Hepatocyte (in vitro differentiated cells): ENCODE measurements at regions not wholly inside any gene's neighbourhood (a gene's known extent, or its start where the extent isn't known, plus 50 kb on each side); places are given as distances from the start of the nearest gene placed in this dataset.

ENCODE experiments used
- DNase-seq: peaks from one replicate; pipeline ENCODE4 v3.0.0-alpha.2; 2016; ENCODE audit warnings: low spot score
- H2AFZ ChIP-seq: fragments of 200-600 bp; sonication (generic); 2 replicates; pipeline ENCODE4 v1.6.0; 2016; ENCODE audit warnings: antibody characterized with exemption, mild to moderate bottlenecking
- H3K27ac ChIP-seq: fragments of 200-600 bp; sonication (generic); 2 replicates; pipeline ENCODE4 v1.5.1; 2016; ENCODE audit warnings: mild to moderate bottlenecking
- H3K27me3 ChIP-seq: fragments of 200-600 bp; sonication (generic); 2 replicates; pipeline ENCODE4 v1.6.1; 2016
- H3K36me3 ChIP-seq: fragments of 200-600 bp; sonication (generic); replicated peaks from 2 replicates; pipeline ENCODE4 v1.5.1; 2016; ENCODE audit warnings: low read depth; ENCODE audit not compliant: insufficient read depth
- H3K4me1 ChIP-seq: fragments of 200-600 bp; sonication (generic); 2 replicates; pipeline ENCODE4 v1.5.1; 2016; ENCODE audit warnings: mild to moderate bottlenecking, moderate library complexity; ENCODE audit not compliant: insufficient read depth
- H3K4me2 ChIP-seq: fragments of 200-600 bp; sonication (generic); 2 replicates; pipeline ENCODE4 v1.6.0; 2016
- H3K4me3 ChIP-seq: fragments of 200-600 bp; sonication (generic); 2 replicates; pipeline ENCODE4 v1.5.1; 2016; ENCODE audit warnings: mild to moderate bottlenecking
- H3K79me2 ChIP-seq: fragments of 200-600 bp; sonication (generic); 2 replicates; pipeline ENCODE4 v1.6.0; 2017; ENCODE audit warnings: mild to moderate bottlenecking
- H3K9me2 ChIP-seq: fragments of 200-600 bp; sonication (generic); replicated peaks from 2 replicates; pipeline ENCODE4 v1.6.0; 2017; ENCODE audit warnings: mild to moderate bottlenecking; ENCODE audit not compliant: insufficient read depth
- H3K9me3 ChIP-seq: fragments of 200-600 bp; sonication (generic); 2 replicates; pipeline ENCODE4 v1.5.1; 2016; ENCODE audit warnings: low read depth, mild to moderate bottlenecking
- H4K20me1 ChIP-seq: fragments of 200-600 bp; sonication (generic); 2 replicates; pipeline ENCODE4 v1.6.0; 2016; ENCODE audit warnings: mild to moderate bottlenecking; ENCODE audit not compliant: insufficient read depth, poor library complexity, severe bottlenecking
- CTCF ChIP-seq: fragments of 200-600 bp; sonication (generic); IDR thresholded peaks from 2 replicates; pipeline ENCODE4 v1.5.1; 2016; ENCODE audit warnings: antibody characterized with exemption, mild to moderate bottlenecking; ENCODE audit not compliant: poor library complexity
- EZH2 ChIP-seq: fragments of 200-600 bp; sonication (generic); IDR thresholded peaks from 2 replicates; pipeline ENCODE4 v1.6.1; 2016; ENCODE audit warnings: antibody characterized with exemption, mild to moderate bottlenecking, borderline replicate concordance
- EZH2phosphoT487 ChIP-seq: fragments of 200-600 bp; sonication (generic); IDR thresholded peaks from one replicate; pipeline ENCODE4 v1.6.1; 2018; ENCODE audit warnings: antibody characterized with exemption, mild to moderate bottlenecking, low read depth, moderate library complexity; ENCODE audit not compliant: unreplicated experiment, severe bottlenecking
- WGBS: methylation state at CpG from one replicate; pipeline ENCODE4 v1.1.6; 2016; ENCODE audit warnings: low lambda C conversion rate; ENCODE audit errors: missing lambda C conversion rate; 5-methylcytosine and 5-hydroxymethylcytosine counted together

- Histone ChIP-seq H3K36me3 (no peaks in the 10 kb centered on the region), H3K4me1 (no peaks in the 10 kb centered on the region), H4K20me1 (no peaks in the 10 kb centered on the region), H2AFZ (no peak overlapping the region), H3K79me2 (no peaks in the 10 kb centered on the region), H3K4me3 (no peak overlapping the region), H3K4me2 (no peak overlapping the region), H3K27me3 (no peaks in the 10 kb centered on the region), H3K9me3 (no peaks in the 10 kb centered on the region), H3K27ac (no peak overlapping the region), H3K9me2 (no peaks in the 10 kb centered on the region)
- TF ChIP-seq CTCF = no peak
- TF ChIP-seq EZH2phosphoT487 = no peak
- no peak for TF ChIP-seq EZH2
- no peak for DNase-seq
- WGBS = 80% methylated on average over 5 of the region's 5 CpGs
Measured at GRCh38 chr5:40331616-40332015, 348.1 kb upstream of the PTGER4 start.

- Histone ChIP-seq H3K79me2 (no peaks in the 10 kb centered on the region), H3K4me1 (no peaks in the 10 kb centered on the region), H3K36me3 (no peaks in the 10 kb centered on the region), H3K4me3 (no peak overlapping the region), H3K9me3 (no peaks in the 10 kb centered on the region), H3K27ac (no peak overlapping the region), H3K27me3 (no peaks in the 10 kb centered on the region), H3K4me2 (no peak overlapping the region), H4K20me1 (no peaks in the 10 kb centered on the region), H3K9me2 (no peaks in the 10 kb centered on the region), H2AFZ (no peak overlapping the region)
- TF ChIP-seq CTCF (no peak), EZH2phosphoT487 (no peak), EZH2 (no peak)
- DNase-seq = no peak
Measured at GRCh38 chr5:40321514-40321913, 358.2 kb upstream of the PTGER4 start.

GRCh38 chr5:40318395-40318794 lies 361.3 kb upstream of the PTGER4 start:
- no peaks in the 10 kb centered on the region for H3K4me1 ChIP-seq
- H2AFZ ChIP-seq = no peak overlapping the region
- H3K27me3 ChIP-seq = no peaks in the 10 kb centered on the region
- TF ChIP-seq EZH2 = no peak
- TF ChIP-seq CTCF = no peak
- no peak for TF ChIP-seq EZH2phosphoT487
- no peak for DNase-seq
- no peaks in the 10 kb centered on the region for H4K20me1 ChIP-seq
- H3K4me3 ChIP-seq = no peak overlapping the region
- no peaks in the 10 kb centered on the region for H3K9me2 ChIP-seq
- no peaks in the 10 kb centered on the region for H3K79me2 ChIP-seq
- no peak overlapping the region for H3K4me2 ChIP-seq
- H3K27ac ChIP-seq = no peak overlapping the region
- no peaks in the 10 kb centered on the region for H3K9me3 ChIP-seq
- H3K36me3 ChIP-seq = no peaks in the 10 kb centered on the region

- H4K20me1 ChIP-seq = no peaks in the 10 kb centered on the region
Measured at GRCh38 chr5:40317023-40317422, 362.7 kb upstream of the PTGER4 start.

More at GRCh38 chr5:40317023-40317422, 362.7 kb upstream of the PTGER4 start:
- H3K9me3 ChIP-seq = no peaks in the 10 kb centered on the region
- H3K36me3 ChIP-seq = no peaks in the 10 kb centered on the region
- no peaks in the 10 kb centered on the region for H3K79me2 ChIP-seq
- H3K4me3 ChIP-seq = no peak overlapping the region
- H2AFZ ChIP-seq = no peak overlapping the region
- H3K27me3 ChIP-seq = no peaks in the 10 kb centered on the region
- no peaks in the 10 kb centered on the region for H3K4me1 ChIP-seq
- no peak for DNase-seq
- H3K9me2 ChIP-seq = no peaks in the 10 kb centered on the region
- 94% methylated on average over 3 of the region's 3 CpGs for WGBS
- no peak overlapping the region for H3K4me2 ChIP-seq
- H3K27ac ChIP-seq = no peak overlapping the region
- TF ChIP-seq CTCF (no peak), EZH2 (no peak), EZH2phosphoT487 (no peak)
